ENCODE measurements at regions not wholly inside any gene's neighbourhood (a gene's known extent, or its start where the extent isn't known, plus 50 kb on each side); places are given as distances from the start of the nearest gene placed in this dataset.

- no peak for TF ChIP-seq ZNF462 (CRISPR knock-in tag; IDR thresholded peaks at IDR 0.05)
- TF ChIP-seq ZNF331 (CRISPR knock-in tag; IDR thresholded peaks at IDR 0.05; ENCODE audit: low read depth), result no peak
- no peak for TF ChIP-seq NANOG (IDR thresholded peaks at IDR 0.05; ENCODE audit: borderline replicate concordance)
- TF ChIP-seq STAT1 (IDR thresholded peaks at IDR 0.05; ENCODE audit: unreplicated experiment), result no peak
- TF ChIP-seq ZNF114 (CRISPR knock-in tag; IDR thresholded peaks at IDR 0.05), result no peak
- no peak for TF ChIP-seq CREB1 (CRISPR knock-in tag; IDR thresholded peaks at IDR 0.05; ENCODE audit: low read depth)
- TF ChIP-seq JUNB (IDR thresholded peaks at IDR 0.05; ENCODE audit: unreplicated experiment), result no peak
- no peak for TF ChIP-seq EZH2phosphoT487 (IDR thresholded peaks at IDR 0.05; ENCODE audit: unreplicated experiment)
- no peak for TF ChIP-seq POLR2AphosphoS5 (IDR thresholded peaks at IDR 0.05; ENCODE audit: low read depth)
Observed at GRCh38 chr5:54754878-54755277, 230.5 kb downstream of the ESM1 start (continued).

GRCh38 chr5:54754420-54754819 is 231.0 kb downstream of the ESM1 start:
- no peaks in the 10 kb centered on the region for H3K27me3 ChIP-seq (ENCODE audit: insufficient read depth)
- DNase-seq (ENCODE audit: low spot score) (no peak), ATAC-seq (no peak)
- no peak overlapping the region for H3K4me2 ChIP-seq
- no peaks in the 10 kb centered on the region for H3K36me3 ChIP-seq (ENCODE audit: insufficient read depth)
- no peak overlapping the region for H3K4me3 ChIP-seq
- Mint-ChIP-seq H3K4me3 (no peak overlapping the region), H3K27me3 (ENCODE audit: insufficient read depth, low read depth, poor library complexity) (no peaks in the 10 kb centered on the region), H3K4me1 (no peaks in the 10 kb centered on the region), H3K27ac (no peak overlapping the region), H3K36me3 (ENCODE audit: low read depth) (no peaks in the 10 kb centered on the region), H3K9me3 (no peaks in the 10 kb centered on the region)
- H4K20me1 ChIP-seq (replicated peaks; ENCODE audit: insufficient read depth), result no peaks in the 10 kb centered on the region
- no peaks in the 10 kb centered on the region for H3K9me2 ChIP-seq (ENCODE audit: insufficient read depth)
- H3F3A ChIP-seq (replicated peaks; ENCODE audit: low read depth), result no peaks in the 10 kb centered on the region
- no peak overlapping the region for H2AFZ ChIP-seq
- no peaks in the 10 kb centered on the region for H3K4me1 ChIP-seq (ENCODE audit: insufficient read depth)
- no peak overlapping the region for H3K27ac ChIP-seq (ENCODE audit: low read depth)
- no peaks in the 10 kb centered on the region for H3K79me2 ChIP-seq (replicated peaks; ENCODE audit: insufficient read depth)
- TF ChIP-seq NANOG (IDR thresholded peaks at IDR 0.05; ENCODE audit: borderline replicate concordance) (no peak), CREB1 (CRISPR knock-in tag; IDR thresholded peaks at IDR 0.05; ENCODE audit: low read depth) (no peak), ZNF114 (CRISPR knock-in tag; IDR thresholded peaks at IDR 0.05) (no peak), ETS1 (IDR thresholded peaks at IDR 0.05) (no peak), CTCF (conservative IDR thresholded peaks at IDR 0.05; ENCODE audit: low read depth in 2 of 2) (no peak)

Measured in GM23338 (cell line).